ENCODE measurements at regions not wholly inside any gene's neighbourhood (a gene's known extent, or its start where the extent isn't known, plus 50 kb on each side); places are given as distances from the start of the nearest gene placed in this dataset.

DNA sequence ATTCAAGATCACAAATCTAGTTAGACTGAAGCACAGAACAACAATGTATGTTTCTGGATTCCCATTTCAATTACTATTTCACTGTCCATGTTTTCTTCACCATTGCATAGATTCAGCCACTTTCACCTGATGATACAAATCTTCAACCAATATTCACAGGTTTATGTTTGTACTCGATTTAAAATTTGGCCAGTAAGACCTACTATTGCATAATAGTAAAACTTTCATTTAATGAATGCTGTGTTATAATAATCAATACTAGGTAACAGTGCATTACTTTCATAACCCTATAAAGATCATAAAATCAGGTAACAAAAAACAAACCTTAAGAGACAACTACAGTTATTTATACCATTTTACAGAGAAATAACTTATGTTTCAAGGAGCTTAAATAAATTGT, 2209.1 kb downstream of the ARAP2 start:
- Mint-ChIP-seq H3K4me1 (ENCODE audit: unreplicated experiment) (no peaks in the 10 kb centered on the region), H3K27me3 (ENCODE audit: unreplicated experiment) (no peaks in the 10 kb centered on the region), H3K4me3 (ENCODE audit: unreplicated experiment) (no peak overlapping the region), H3K36me3 (ENCODE audit: low read depth, unreplicated experiment) (no peaks in the 10 kb centered on the region), H3K9me3 (ENCODE audit: unreplicated experiment) (no peaks in the 10 kb centered on the region), H3K27ac (ENCODE audit: unreplicated experiment) (no peak overlapping the region)
- TF ChIP-seq, protein P1, sequence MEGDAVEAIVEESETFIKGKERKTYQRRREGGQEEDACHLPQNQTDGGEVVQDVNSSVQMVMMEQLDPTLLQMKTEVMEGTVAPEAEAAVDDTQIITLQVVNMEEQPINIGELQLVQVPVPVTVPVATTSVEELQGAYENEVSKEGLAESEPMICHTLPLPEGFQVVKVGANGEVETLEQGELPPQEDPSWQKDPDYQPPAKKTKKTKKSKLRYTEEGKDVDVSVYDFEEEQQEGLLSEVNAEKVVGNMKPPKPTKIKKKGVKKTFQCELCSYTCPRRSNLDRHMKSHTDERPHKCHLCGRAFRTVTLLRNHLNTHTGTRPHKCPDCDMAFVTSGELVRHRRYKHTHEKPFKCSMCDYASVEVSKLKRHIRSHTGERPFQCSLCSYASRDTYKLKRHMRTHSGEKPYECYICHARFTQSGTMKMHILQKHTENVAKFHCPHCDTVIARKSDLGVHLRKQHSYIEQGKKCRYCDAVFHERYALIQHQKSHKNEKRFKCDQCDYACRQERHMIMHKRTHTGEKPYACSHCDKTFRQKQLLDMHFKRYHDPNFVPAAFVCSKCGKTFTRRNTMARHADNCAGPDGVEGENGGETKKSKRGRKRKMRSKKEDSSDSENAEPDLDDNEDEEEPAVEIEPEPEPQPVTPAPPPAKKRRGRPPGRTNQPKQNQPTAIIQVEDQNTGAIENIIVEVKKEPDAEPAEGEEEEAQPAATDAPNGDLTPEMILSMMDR (IDR thresholded peaks at IDR 0.05; ENCODE audit: unreplicated experiment), result no peak
- DNase-seq (ENCODE audit: low spot score), result no peak

DNA sequence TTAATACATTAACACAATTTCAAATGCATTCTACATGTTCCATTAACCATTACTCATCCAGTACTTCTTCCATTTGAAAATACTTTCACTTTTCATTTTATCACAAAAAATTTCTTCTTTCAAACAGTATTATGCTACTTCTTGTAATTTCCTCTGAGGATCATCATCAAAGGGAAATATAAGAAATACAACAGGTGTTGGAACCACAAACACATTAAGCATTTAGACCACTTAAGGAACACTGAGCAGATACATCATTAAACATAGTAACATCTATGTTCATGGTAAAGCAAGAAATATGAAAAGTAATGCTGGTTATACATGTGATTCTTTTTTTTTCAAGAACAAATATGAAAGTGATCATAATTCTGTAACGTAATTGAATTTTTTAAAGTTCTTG, 2207.0 kb downstream of the ARAP2 start:
- H3K27me3 Mint-ChIP-seq (ENCODE audit: unreplicated experiment), result no peaks in the 10 kb centered on the region
- no peak overlapping the region for H3K27ac Mint-ChIP-seq (ENCODE audit: unreplicated experiment)
- H3K36me3 Mint-ChIP-seq (ENCODE audit: low read depth, unreplicated experiment), result no peaks in the 10 kb centered on the region
- H3K9me3 Mint-ChIP-seq (ENCODE audit: unreplicated experiment), result no peaks in the 10 kb centered on the region
- H3K4me3 Mint-ChIP-seq (ENCODE audit: unreplicated experiment), result no peak overlapping the region
- DNase-seq (ENCODE audit: low spot score), result no peak
- H3K4me1 Mint-ChIP-seq (ENCODE audit: unreplicated experiment), result no peaks in the 10 kb centered on the region
- TF ChIP-seq, protein P1 (IDR thresholded peaks at IDR 0.05; ENCODE audit: unreplicated experiment), result no peak

DNA sequence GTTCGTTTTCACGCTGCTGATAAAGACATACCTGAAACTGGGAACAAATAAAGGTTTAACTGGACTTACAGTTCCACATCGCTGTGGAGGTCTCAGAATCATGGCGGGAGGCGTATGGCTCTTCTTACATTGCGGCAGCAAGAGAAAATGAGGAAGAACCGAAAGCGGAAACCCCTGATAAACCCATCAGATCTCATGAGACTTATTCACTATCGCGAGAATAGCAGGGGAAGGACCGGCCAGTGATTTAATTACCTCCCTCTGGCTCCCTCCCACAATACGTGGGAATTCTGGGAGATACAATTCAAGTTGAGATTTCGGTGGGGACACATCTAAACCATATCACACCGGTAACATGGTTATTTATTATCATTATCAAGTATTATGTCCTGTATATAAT, 2204.5 kb downstream of the ARAP2 start:
- Mint-ChIP-seq H3K9me3 (ENCODE audit: unreplicated experiment) (no peaks in the 10 kb centered on the region), H3K27me3 (ENCODE audit: unreplicated experiment) (no peaks in the 10 kb centered on the region), H3K4me3 (ENCODE audit: unreplicated experiment) (no peak overlapping the region), H3K27ac (ENCODE audit: unreplicated experiment) (no peak overlapping the region), H3K4me1 (ENCODE audit: unreplicated experiment) (no peaks in the 10 kb centered on the region), H3K36me3 (ENCODE audit: low read depth, unreplicated experiment) (no peaks in the 10 kb centered on the region)
- no peak for DNase-seq (ENCODE audit: low spot score)
- TF ChIP-seq, protein P1 (IDR thresholded peaks at IDR 0.05; ENCODE audit: unreplicated experiment), result no peak

DNA sequence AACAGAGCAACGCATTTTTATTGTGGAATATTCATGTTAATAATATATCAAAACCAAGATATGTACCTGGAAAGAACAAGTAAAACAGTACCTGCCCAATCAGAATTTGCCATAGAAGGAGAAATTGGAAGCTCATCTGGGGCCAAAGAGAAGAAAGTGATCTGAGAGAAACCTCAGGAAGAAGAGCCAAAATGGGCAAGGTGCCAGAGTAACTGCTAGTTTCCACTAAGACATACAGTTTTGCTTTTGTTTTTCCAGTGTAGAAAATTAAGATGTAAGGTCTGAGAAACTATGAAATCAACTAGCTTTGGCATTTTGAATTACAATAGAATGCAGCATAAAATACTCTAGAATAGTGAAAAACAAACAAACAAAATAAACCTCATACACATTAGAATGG, 2201.2 kb downstream of the ARAP2 start:
- Mint-ChIP-seq H3K36me3 (ENCODE audit: low read depth, unreplicated experiment) (no peaks in the 10 kb centered on the region), H3K4me3 (ENCODE audit: unreplicated experiment) (no peak overlapping the region), H3K4me1 (ENCODE audit: unreplicated experiment) (peaks cover 5% of the 10 kb centered on the region), H3K27me3 (ENCODE audit: unreplicated experiment) (no peaks in the 10 kb centered on the region), H3K9me3 (ENCODE audit: unreplicated experiment) (no peaks in the 10 kb centered on the region), H3K27ac (ENCODE audit: unreplicated experiment) (no peak overlapping the region)
- DNase-seq (ENCODE audit: low spot score), result no peak
- TF ChIP-seq, protein P1 (IDR thresholded peaks at IDR 0.05; ENCODE audit: unreplicated experiment), result no peak

DNA sequence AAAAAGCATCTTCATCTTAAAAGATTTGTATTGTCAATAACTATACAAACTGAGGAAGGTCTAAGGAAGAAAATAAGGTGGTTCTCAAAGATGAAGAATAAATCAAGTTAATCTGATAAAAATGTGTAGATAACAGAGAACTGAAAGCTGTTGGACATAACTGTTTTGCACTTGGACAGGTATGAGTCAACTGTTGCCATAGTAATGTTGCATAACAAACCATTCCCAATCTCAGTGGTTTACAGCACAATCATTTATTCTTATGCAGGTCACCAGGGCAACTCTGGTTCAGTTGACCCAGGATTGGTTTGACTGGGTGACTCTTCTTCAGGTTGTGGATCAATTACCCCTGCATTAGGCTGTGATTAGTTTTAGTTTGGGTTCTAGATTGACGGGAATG, 2197.7 kb downstream of the ARAP2 start:
- TF ChIP-seq, protein P1 (IDR thresholded peaks at IDR 0.05; ENCODE audit: unreplicated experiment), result no peak
- no peak for DNase-seq (ENCODE audit: low spot score)
- no peaks in the 10 kb centered on the region for H3K36me3 Mint-ChIP-seq (ENCODE audit: low read depth, unreplicated experiment)
- no peak overlapping the region for H3K27ac Mint-ChIP-seq (ENCODE audit: unreplicated experiment)
- no peaks in the 10 kb centered on the region for H3K9me3 Mint-ChIP-seq (ENCODE audit: unreplicated experiment)
- peaks cover 5% of the 10 kb centered on the region for H3K4me1 Mint-ChIP-seq (ENCODE audit: unreplicated experiment)
- H3K27me3 Mint-ChIP-seq (ENCODE audit: unreplicated experiment), result no peaks in the 10 kb centered on the region
- H3K4me3 Mint-ChIP-seq (ENCODE audit: unreplicated experiment), result no peak overlapping the region

Data from endothelial cell (in vitro differentiated cells).